Breast epithelium (tissue), 4 donors: ENCODE measurements at regions not wholly inside any gene's neighbourhood (a gene's known extent, or its start where the extent isn't known, plus 50 kb on each side); places are given as distances from the start of the nearest gene placed in this dataset.

Experiments
- DNase-seq, 2 donors: peaks; one replicate each; pipeline ENCODE4 v3.0.0-alpha.2; 2019; ENCODE audit warnings: low spot score in 2 of 2
- H3K27ac ChIP-seq, 2 donors: fragments of 200-600 bp; sonication (generic) in 1 of 2; one replicate each; pipeline ENCODE4 v1.5.1; 2016 to 2019; ENCODE audit warnings: mild to moderate bottlenecking in 1 of 2
- H3K27me3 ChIP-seq, 2 donors: fragments of 200-600 bp; sonication (generic) in 1 of 2; one replicate each; pipeline versions ENCODE4 v1.5.1 to v1.6.0; 2017 to 2019; ENCODE audit warnings: control low read depth in 1 of 2, mild to moderate bottlenecking in 1 of 2
- H3K36me3 ChIP-seq: fragments of 200-600 bp; one replicate; pipeline ENCODE4 v1.5.1; 2019
- H3K4me1 ChIP-seq, 2 donors: fragments of 200-600 bp; sonication (generic); one replicate each; pipeline ENCODE4 v1.5.1; 2016 to 2019; ENCODE audit warnings: control low read depth in 1 of 2
- H3K4me3 ChIP-seq, 3 donors: fragments of 200-600 bp; sonication (generic); 1 replicate in 2 of 3; 2 replicates in 1 of 3; pipeline ENCODE4 v1.5.1; 2016 to 2019; ENCODE audit warnings: mild to moderate bottlenecking in 3 of 3, moderate library complexity in 2 of 3
- H3K9me3 ChIP-seq, 2 donors: fragments of 200-600 bp; sonication (generic) in 1 of 2; one replicate each; pipeline ENCODE4 v1.5.1; 2016 to 2019; ENCODE audit warnings: control low read depth in 1 of 2
- CTCF ChIP-seq, 3 donors: fragments of 450-650 bp; IDR thresholded peaks; one replicate each; pipeline ENCODE4 v1.5.1; 2016 to 2017; ENCODE audit warnings: antibody characterized with exemption in 3 of 3, mild to moderate bottlenecking in 3 of 3, moderate library complexity in 3 of 3
- POLR2A ChIP-seq: fragments of 450-650 bp; IDR thresholded peaks from one replicate; pipeline ENCODE4 v1.6.1; 2016; ENCODE audit warnings: antibody characterized with exemption, mild to moderate bottlenecking, moderate library complexity
- POLR2AphosphoS5 ChIP-seq, 3 donors: sonication (generic); formaldehyde crosslinking; IDR thresholded peaks; one replicate each; pipeline ENCODE4 v1.6.1; 2017; ENCODE audit warnings: antibody characterized with exemption in 3 of 3
- intact Hi-C: fragments of 100-400 bp; cut with DNase I; formaldehyde crosslinking; loops from one replicate; pipeline ENCODE4 v1.15.1; 2023; ENCODE audit warnings: low total_unique reads

DNA sequence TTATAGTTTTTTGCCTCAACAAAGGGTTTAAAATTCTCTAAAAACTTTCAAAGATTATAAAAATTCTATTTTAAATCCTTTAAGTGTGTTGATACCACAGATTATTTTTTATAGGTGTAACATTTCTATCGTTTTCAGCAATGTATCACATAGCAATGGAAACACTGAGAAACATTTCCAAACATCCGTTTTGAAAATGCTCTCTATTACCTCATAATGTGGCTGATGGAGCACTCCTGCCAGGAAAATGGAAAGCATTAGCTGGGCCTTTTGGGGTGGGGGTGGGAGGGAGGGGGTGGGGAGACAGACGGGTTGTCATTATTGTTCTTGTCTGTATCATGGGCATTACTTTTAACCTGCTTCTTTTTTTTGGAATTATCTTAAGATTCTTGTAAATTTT lies 516.5 kb downstream of the ACTL7B start:
- Histone ChIP-seq H3K9me3 (no peaks in the 10 kb centered on the region), H3K4me1 (no peaks in the 10 kb centered on the region), H3K4me3 (no peak overlapping the region), H3K27ac (no peak overlapping the region), H3K36me3 (no peaks in the 10 kb centered on the region), H3K27me3 (no peaks in the 10 kb centered on the region)
- no peak for DNase-seq
- TF ChIP-seq POLR2A (no peak), POLR2AphosphoS5 (IDR thresholded peaks at IDR 0.05) (no peak), CTCF (IDR thresholded peaks at IDR 0.05) (no peak)
- intact Hi-C loops: no loop called here

DNA sequence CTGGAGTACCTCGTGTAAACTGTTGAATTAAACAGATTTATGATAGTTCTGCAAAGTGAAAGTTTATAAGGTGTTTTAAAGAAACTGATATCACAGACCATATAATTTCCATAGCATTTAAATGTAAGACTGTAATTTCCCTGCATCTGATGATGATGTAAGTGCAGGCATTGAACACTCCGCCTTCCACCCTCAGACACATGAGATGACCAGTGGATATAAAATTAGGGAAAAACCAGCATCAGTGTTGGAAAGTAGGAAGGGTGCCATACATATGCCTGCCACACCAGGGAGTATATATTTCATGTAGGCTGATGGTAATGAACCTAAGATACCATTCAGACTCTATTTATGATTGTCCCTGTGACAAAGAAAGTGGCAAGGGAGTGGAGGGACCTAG lies 519.2 kb downstream of the ACTL7B start:
- intact Hi-C loops: no loop called here
- H3K4me3 ChIP-seq: no peak overlapping the region
- TF ChIP-seq POLR2A (no peak), CTCF (IDR thresholded peaks at IDR 0.05) (no peak), POLR2AphosphoS5 (IDR thresholded peaks at IDR 0.05) (no peak)
- DNase-seq: no peak
- H3K9me3 ChIP-seq: no peaks in the 10 kb centered on the region
- no peaks in the 10 kb centered on the region for H3K36me3 ChIP-seq
- no peaks in the 10 kb centered on the region for H3K4me1 ChIP-seq
- H3K27ac ChIP-seq: no peak overlapping the region
- H3K27me3 ChIP-seq: no peaks in the 10 kb centered on the region

- H3K4me3 ChIP-seq: no peak overlapping the region
- no peak for DNase-seq
- no peaks in the 10 kb centered on the region for H3K27me3 ChIP-seq
- no peaks in the 10 kb centered on the region for H3K4me1 ChIP-seq
- intact Hi-C loops: no loop called here
- H3K27ac ChIP-seq: no peak overlapping the region
- H3K36me3 ChIP-seq: no peaks in the 10 kb centered on the region
- H3K9me3 ChIP-seq: peaks cover 0 to 9% of the 10 kb centered on the region in 2 donors
- TF ChIP-seq CTCF (IDR thresholded peaks at IDR 0.05) (no peak), POLR2AphosphoS5 (IDR thresholded peaks at IDR 0.05) (no peak), POLR2A (no peak)
Measured at GRCh38 chr9:108333530-108333983, 522.2 kb downstream of the ACTL7B start.

DNA sequence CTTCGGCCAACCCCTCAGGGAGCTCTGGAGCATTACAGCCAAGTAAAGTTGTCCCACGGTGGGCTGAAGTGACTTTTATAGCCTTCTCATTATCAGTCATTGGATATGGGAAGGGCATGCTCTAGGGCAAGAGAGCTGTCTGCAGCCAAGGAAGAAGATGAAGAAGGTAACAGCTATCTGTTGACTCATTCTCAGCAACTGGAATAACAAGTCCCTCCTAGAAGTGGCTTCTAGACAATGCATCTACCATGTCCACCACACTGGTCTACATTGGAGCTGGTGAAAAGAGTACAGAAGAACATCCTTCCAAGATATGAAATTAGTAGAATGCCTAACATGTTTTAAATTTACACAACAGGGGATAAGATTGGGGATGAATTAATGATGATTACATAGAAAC lies 524.2 kb downstream of the ACTL7B start:
- Histone ChIP-seq H3K4me1 (no peaks in the 10 kb centered on the region), H3K36me3 (no peaks in the 10 kb centered on the region), H3K27ac (no peak overlapping the region), H3K27me3 (no peaks in the 10 kb centered on the region), H3K4me3 (no peak overlapping the region), H3K9me3 (peaks cover 10 to 21% of the 10 kb centered on the region in 2 donors)
- DNase-seq: no peak
- no peak for TF ChIP-seq POLR2AphosphoS5 (IDR thresholded peaks at IDR 0.05)
- no peak for TF ChIP-seq POLR2A
- no peak for TF ChIP-seq CTCF (IDR thresholded peaks at IDR 0.05)
- intact Hi-C loops: no loop called here

GRCh38 chr9:108325406-108325805 lies 530.4 kb downstream of the ACTL7B start:
- no peak for TF ChIP-seq CTCF (IDR thresholded peaks at IDR 0.05)
- TF ChIP-seq POLR2A: no peak
- no peak for TF ChIP-seq POLR2AphosphoS5 (IDR thresholded peaks at IDR 0.05)
- intact Hi-C loops: no loop called here
- DNase-seq: no peak

More at GRCh38 chr9:108325406-108325805, 530.4 kb downstream of the ACTL7B start:
- Histone ChIP-seq H3K36me3 (no peaks in the 10 kb centered on the region), H3K4me3 (no peak overlapping the region), H3K9me3 (peaks cover 20 to 21% of the 10 kb centered on the region in 2 donors), H3K4me1 (no peaks in the 10 kb centered on the region), H3K27me3 (no peaks in the 10 kb centered on the region), H3K27ac (no peak overlapping the region)
